GM21737 (cell line): ENCODE measurements at regions not wholly inside any gene's neighbourhood (a gene's known extent, or its start where the extent isn't known, plus 50 kb on each side); places are given as distances from the start of the nearest gene placed in this dataset.

ENCODE experiments used
- ATAC-seq: cut with Tn5 transposase; IDR thresholded peaks from one replicate; pipeline ENCODE4 v1.9.1; 2021; ENCODE audit warnings: mild to moderate bottlenecking, moderate library complexity; ENCODE audit not compliant: unreplicated experiment

DNA sequence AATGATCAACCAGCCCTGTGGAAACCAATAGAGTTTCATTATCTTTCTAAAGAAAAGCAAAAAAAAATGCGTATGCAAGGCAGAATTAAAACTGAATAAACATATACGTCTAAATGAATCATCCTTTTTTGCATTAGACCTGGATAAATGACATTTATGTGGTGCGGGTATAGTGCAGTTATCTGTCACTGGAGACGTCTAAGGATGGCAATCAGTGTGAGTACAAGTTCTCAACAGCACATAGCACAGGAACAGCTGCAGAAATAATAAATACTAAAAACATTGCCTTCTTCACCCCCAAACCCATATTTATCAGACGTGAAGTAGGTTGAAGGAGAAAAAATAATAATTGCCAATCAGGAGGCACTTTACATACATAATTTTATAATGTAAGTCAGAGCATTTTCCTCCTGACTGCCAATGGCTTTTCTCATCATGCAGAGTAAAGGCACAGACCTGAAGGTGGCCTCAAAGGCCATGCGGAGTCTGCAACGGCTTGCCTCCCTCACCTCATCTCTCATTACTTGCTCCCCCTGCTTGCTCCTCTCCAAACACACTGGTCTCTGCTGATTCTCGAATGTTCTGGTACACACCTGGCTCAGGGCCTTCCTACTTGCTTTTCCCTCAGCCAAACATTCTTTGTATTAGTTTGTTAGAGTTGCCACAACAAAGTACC is 574.7 kb upstream of the PLXNA2 start:
- ATAC-seq = no peak

DNA sequence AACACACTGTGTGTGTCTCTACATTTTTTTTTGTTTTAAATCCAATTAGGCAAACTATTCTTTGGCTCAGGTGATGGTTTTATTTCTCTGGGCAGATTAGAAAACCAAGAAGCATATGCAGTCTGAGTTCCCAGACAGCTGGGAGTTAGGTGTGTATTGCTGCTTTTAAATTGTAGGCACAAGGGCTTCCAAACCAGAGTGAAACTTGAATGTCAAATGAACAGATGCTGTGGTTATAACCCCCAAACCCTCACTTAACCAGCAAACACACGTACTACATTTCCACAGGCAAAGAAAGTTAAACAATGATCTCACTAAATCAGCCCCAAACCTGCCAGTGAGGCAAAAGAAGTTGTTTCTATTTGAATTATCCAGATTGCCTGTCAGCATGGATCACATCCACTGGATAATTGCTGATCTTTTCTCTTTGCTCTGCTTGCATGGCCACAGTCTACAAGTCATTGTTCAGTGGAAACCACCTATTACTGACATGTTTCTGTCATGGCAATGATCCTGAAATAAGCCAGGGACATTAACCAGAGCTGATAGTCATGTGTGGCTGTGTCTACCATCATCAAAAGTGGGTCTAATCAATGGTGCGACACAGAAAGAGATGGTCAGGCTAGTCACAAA is 576.5 kb upstream of the PLXNA2 start:
- ATAC-seq = no peak

DNA sequence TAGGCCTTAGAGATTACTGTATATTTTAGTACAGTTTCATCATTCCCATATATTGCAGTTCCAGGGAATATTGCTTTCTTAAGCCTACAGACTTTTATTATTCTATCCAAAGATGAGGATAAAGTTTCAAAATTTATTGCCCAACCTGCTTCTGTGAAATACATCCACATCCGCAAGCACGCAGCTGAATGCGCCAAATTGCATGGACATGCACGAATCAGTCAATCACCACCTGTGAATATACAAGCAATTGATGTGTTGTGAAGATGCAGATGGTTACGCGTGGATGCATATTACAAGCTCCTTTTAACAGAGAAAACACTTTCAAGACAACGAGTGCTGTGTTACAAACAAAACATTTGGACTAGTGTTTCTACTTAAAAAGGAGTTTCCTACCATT is 577.8 kb upstream of the PLXNA2 start:
- no peak for ATAC-seq

DNA sequence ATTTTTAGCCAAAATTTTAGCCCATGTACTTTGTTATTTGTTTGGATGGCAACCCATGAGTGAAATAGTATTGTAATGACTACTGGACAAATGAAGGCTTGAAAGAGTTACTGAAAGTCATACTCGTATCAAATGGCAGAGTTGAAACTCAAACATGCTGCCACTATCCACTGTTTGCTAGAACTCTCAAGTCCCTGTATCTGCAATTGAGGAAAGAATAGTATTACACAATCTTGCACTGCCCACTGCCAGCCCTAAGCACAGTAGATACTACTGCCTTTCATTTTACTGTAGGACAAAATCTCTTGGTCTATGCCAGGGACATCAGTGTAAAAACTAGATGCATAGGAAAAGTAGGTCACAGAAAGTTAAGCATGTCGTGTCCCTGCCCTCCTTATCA is 581.1 kb upstream of the PLXNA2 start:
- no peak for ATAC-seq

GRCh38 chr1:208829595-208829994 is 585.4 kb upstream of the PLXNA2 start:
- no peak for ATAC-seq

GRCh38 chr1:208834381-208835096 is 590.4 kb upstream of the PLXNA2 start:
- no peak for ATAC-seq

DNA sequence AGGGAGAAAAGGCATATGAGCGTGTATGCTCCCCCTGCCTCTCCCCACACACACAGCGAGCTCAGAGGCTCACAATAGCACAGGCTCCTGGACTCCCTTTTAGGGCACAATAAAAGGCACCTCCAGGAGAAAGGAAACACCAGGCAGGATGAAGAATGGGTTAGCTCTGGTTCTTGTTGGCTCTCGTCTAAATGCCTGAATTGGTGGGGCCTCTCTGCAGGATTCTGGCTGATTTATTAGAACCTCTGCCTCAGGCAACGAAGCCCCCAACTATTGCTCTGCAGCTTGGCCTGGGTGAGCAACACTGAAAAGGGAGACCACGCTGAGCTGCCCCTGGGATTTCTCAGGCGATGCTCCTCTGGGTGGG is 590.9 kb upstream of the PLXNA2 start:
- no peak for ATAC-seq

DNA sequence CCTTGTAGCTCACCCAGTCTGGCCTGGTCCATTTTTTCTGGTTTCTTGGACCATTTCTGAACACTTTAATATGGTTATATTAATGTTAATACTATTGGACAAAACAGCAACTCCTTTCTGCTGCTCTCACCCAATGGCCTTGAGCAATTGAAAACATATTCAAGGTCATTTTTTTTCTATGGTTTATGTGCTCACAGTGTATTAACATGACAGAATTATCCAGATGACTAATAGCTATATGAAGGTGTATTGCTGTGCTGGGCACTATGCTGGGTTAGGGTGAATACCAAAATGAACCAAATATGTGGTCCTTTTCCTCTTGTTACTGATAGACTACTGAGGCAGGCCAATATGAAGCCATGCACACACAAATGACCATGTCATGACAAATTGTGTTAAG is 591.6 kb upstream of the PLXNA2 start:
- ATAC-seq = no peak

- no peak for ATAC-seq
Observed at GRCh38 chr1:208837242-208837641, 593.1 kb upstream of the PLXNA2 start.

- no peak for ATAC-seq
Observed at GRCh38 chr1:208841436-208841835, 597.3 kb upstream of the PLXNA2 start.

- ATAC-seq = no peak
Observed at GRCh38 chr1:208842451-208842850, 598.3 kb upstream of the PLXNA2 start.

DNA sequence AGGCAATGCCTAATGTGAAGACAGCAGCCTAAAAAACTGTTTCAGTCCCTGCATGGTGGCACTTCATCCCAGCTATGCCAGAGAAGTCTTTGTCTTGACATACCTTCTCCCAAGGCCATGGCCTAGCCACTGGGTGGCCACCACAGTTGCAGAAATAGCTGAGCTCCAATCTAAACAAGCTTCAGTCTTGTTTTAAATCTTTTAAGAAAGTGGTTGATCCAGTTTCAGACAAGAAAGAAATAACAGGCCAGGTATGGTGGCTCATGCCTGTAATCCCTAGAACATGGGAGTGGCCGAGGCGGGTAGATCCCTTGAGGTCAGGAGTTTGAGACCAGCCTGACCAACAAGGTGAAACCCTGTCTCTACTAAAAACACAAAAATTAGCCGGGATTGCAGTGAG is 600.0 kb upstream of the PLXNA2 start:
- ATAC-seq = no peak

DNA sequence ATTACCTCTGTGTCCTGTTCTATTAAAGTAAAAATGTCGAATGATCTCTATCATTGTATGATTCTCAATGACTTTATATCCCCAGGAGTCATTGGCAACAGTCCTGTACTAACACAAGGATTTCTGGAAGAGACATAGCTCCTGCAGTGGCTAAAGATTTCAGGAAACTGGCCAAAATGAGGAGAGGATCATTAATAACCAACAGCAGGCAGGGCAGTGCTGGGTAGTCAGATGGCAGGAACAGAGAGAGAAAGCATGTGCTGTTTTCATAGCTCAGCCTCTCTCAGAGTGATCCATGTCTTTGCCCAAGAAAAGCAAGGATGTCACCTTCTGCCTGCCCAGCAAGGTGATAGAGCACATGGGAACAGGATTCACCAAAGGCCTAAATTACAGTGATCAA is 604.7 kb upstream of the PLXNA2 start:
- ATAC-seq = no peak

- no peak for ATAC-seq
Observed at GRCh38 chr1:208850442-208850841, 606.3 kb upstream of the PLXNA2 start.

- no peak for ATAC-seq
Observed at GRCh38 chr1:208851366-208851765, 607.2 kb upstream of the PLXNA2 start.

GRCh38 chr1:208852911-208853310 is 608.7 kb upstream of the PLXNA2 start:
- no peak for ATAC-seq

DNA sequence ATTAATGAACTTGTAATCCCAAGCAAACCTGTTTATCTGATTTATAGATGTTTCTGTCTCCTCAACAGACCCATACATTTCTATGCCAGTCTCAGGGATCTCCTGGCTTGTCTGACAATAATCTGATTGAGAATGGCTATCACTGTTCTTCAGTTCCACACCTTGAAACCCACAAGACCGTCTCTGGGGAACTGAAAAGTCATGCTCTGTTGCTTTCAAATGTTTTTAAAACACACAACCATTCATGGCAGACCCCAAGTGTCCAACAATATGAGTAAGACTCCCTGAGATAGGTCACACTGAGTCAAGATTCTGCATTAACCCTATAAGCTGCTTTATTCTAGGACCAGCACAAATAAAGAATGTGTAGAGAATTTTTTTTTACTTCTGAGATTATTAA is 611.2 kb upstream of the PLXNA2 start:
- peak; percentile 76 for ATAC-seq

GRCh38 chr1:208857465-208857864 is 613.3 kb upstream of the PLXNA2 start:
- ATAC-seq = no peak

GRCh38 chr1:208858738-208859137 is 614.6 kb upstream of the PLXNA2 start:
- no peak for ATAC-seq

- ATAC-seq = no peak
Observed at GRCh38 chr1:208864366-208864965, 620.3 kb upstream of the PLXNA2 start.

- no peak for ATAC-seq
Observed at GRCh38 chr1:208866386-208866955, 622.3 kb upstream of the PLXNA2 start.

DNA sequence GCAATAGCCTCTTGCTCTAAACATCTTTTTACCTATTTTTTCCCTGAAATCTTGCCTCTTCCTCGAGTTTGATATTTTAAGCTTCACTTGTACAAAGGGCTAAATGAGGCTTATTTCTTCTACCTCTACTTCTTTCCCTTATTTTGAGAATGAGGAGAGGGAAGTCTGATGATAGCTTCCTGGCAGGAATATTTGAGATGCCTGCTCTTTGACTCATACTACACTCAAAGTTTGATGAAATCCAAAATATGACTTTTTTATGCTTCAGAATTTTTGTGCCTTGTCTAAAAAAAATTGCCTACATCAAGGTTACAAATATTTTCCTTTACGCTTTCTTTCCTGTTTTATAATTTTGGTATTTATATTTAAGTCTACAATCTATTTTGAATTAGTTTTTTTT is 624.4 kb upstream of the PLXNA2 start:
- no peak for ATAC-seq
